Esophagus squamous epithelium (tissue), 4 donors: ENCODE measurements at regions not wholly inside any gene's neighbourhood (a gene's known extent, or its start where the extent isn't known, plus 50 kb on each side); places are given as distances from the start of the nearest gene placed in this dataset.

Experiments
- CTCF ChIP-seq, 6 experiments: fragments of 450-650 bp in 4 of 6; fragments of 200-600 bp in 2 of 6; sonication (generic) in 2 of 6; IDR thresholded peaks; one replicate each; pipeline ENCODE4 v1.5.1; 2016 to 2019; ENCODE audit warnings: antibody characterized with exemption in 6 of 6, mild to moderate bottlenecking in 4 of 6, moderate library complexity in 4 of 6
- POLR2A ChIP-seq, 4 donors: fragments of 450-650 bp; IDR thresholded peaks; one replicate each; pipeline ENCODE4 v1.6.1; 2017; ENCODE audit warnings: antibody characterized with exemption in 4 of 4, mild to moderate bottlenecking in 4 of 4, moderate library complexity in 3 of 4

- TF ChIP-seq POLR2A (IDR thresholded peaks at IDR 0.05) = no peak
- TF ChIP-seq CTCF (IDR thresholded peaks at IDR 0.05) = no peak
These were observed 304.5 kb downstream of the NDUFA10 start for GRCh38 chr2:239720361-239721360.
